ENCODE measurements at regions not wholly inside any gene's neighbourhood (a gene's known extent, or its start where the extent isn't known, plus 50 kb on each side); places are given as distances from the start of the nearest gene placed in this dataset.

DNA sequence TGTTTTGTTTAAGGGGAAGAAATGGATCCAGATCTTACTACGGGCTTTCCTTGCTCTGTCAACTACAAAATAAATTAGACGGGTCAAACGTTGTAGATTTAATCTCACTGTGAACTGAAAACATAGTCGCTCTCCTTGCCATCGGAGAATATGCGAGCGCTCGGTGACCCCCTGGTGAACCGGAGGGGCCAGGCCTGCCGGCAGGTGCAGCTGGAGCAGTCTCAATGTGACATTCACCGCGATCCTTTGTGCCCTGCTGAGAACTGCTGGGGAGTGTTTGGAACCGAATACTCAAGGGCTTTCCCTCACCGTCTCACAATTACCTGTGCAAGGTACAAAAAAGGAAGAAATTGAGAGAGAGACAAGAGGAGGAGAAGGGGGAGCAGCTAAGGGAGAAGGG lies 174.1 kb upstream of the GPR26 start:
- Histone ChIP-seq H3K9me3 (ENCODE audit: insufficient read depth, low read length, severe bottlenecking) (no peaks in the 10 kb centered on the region), H3K36me3 (ENCODE audit: insufficient read depth, low read length) (no peaks in the 10 kb centered on the region), H3K27ac (ENCODE audit: low read length) (no peak overlapping the region), H3K4me1 (ENCODE audit: insufficient read depth, low read length) (no peaks in the 10 kb centered on the region), H3K79me2 (ENCODE audit: insufficient read depth, low read length) (no peaks in the 10 kb centered on the region), H4K20me1 (ENCODE audit: insufficient read depth, low read length) (no peaks in the 10 kb centered on the region), H3K4me2 (ENCODE audit: insufficient read depth, low read length) (no peak overlapping the region), H3K4me3 (ENCODE audit: low read depth in 1 of 2, low read length in 2 of 2) (no peak overlapping the region), H2AFZ (ENCODE audit: low read depth, low read length) (no peak overlapping the region), H3K27me3 (ENCODE audit: insufficient read depth, low read length, poor library complexity) (peaks cover 11% of the 10 kb centered on the region), H3K9ac (ENCODE audit: low read depth, low read length) (no peak overlapping the region)
- ATAC-seq (ENCODE audit: insufficient read depth, low read depth) = no peak
- no peak for DNase-seq
- no peak for TF ChIP-seq CTCF (IDR thresholded peaks at IDR 0.05; ENCODE audit: borderline replicate concordance, extremely low read depth, low read length, poor library complexity, severe bottlenecking)
- no peak for TF ChIP-seq EZH2 (IDR thresholded peaks at IDR 0.05; ENCODE audit: borderline replicate concordance, low read depth, low read length, severe bottlenecking)

- ATAC-seq (ENCODE audit: insufficient read depth, low read depth) = no peak
- no peak overlapping the region for H3K27ac ChIP-seq (ENCODE audit: low read length)
- H3K4me2 ChIP-seq (ENCODE audit: insufficient read depth, low read length) = no peak overlapping the region
These were observed 171.8 kb upstream of the GPR26 start for GRCh38 chr10:123494301-123494808.

GRCh38 chr10:123496375-123496774 lies 169.8 kb upstream of the GPR26 start:
- DNase-seq (no peak), ATAC-seq (ENCODE audit: insufficient read depth, low read depth) (no peak)
- Histone ChIP-seq H3K27me3 (ENCODE audit: insufficient read depth, low read length, poor library complexity) (peaks cover 14% of the 10 kb centered on the region), H3K4me2 (ENCODE audit: insufficient read depth, low read length) (no peak overlapping the region), H3K4me1 (ENCODE audit: insufficient read depth, low read length) (no peaks in the 10 kb centered on the region), H4K20me1 (ENCODE audit: insufficient read depth, low read length) (no peaks in the 10 kb centered on the region), H3K4me3 (ENCODE audit: low read depth in 1 of 2, low read length in 2 of 2) (no peak overlapping the region), H2AFZ (ENCODE audit: low read depth, low read length) (no peak overlapping the region), H3K9me3 (ENCODE audit: insufficient read depth, low read length, severe bottlenecking) (no peaks in the 10 kb centered on the region), H3K36me3 (ENCODE audit: insufficient read depth, low read length) (no peaks in the 10 kb centered on the region), H3K9ac (ENCODE audit: low read depth, low read length) (no peak overlapping the region), H3K27ac (ENCODE audit: low read length) (no peak overlapping the region), H3K79me2 (ENCODE audit: insufficient read depth, low read length) (no peaks in the 10 kb centered on the region)
- no peak for TF ChIP-seq EZH2 (IDR thresholded peaks at IDR 0.05; ENCODE audit: borderline replicate concordance, low read depth, low read length, severe bottlenecking)
- no peak for TF ChIP-seq CTCF (IDR thresholded peaks at IDR 0.05; ENCODE audit: borderline replicate concordance, extremely low read depth, low read length, poor library complexity, severe bottlenecking)

More at GRCh38 chr10:123494301-123494808, 171.8 kb upstream of the GPR26 start:
- Histone ChIP-seq H3K36me3 (ENCODE audit: insufficient read depth, low read length) (no peaks in the 10 kb centered on the region), H3K27me3 (ENCODE audit: insufficient read depth, low read length, poor library complexity) (peaks cover 17% of the 10 kb centered on the region), H3K9me3 (ENCODE audit: insufficient read depth, low read length, severe bottlenecking) (no peaks in the 10 kb centered on the region), H3K9ac (ENCODE audit: low read depth, low read length) (no peak overlapping the region), H3K79me2 (ENCODE audit: insufficient read depth, low read length) (no peaks in the 10 kb centered on the region), H4K20me1 (ENCODE audit: insufficient read depth, low read length) (no peaks in the 10 kb centered on the region), H3K4me1 (ENCODE audit: insufficient read depth, low read length) (no peaks in the 10 kb centered on the region), H3K4me3 (ENCODE audit: low read depth in 1 of 2, low read length in 2 of 2) (no peak overlapping the region), H2AFZ (ENCODE audit: low read depth, low read length) (no peak overlapping the region)
- no peak for DNase-seq
- no peak for TF ChIP-seq EZH2 (IDR thresholded peaks at IDR 0.05; ENCODE audit: borderline replicate concordance, low read depth, low read length, severe bottlenecking)
- no peak for TF ChIP-seq CTCF (IDR thresholded peaks at IDR 0.05; ENCODE audit: borderline replicate concordance, extremely low read depth, low read length, poor library complexity, severe bottlenecking)

Data from DND-41 (cell line).